ENCODE measurements at regions not wholly inside any gene's neighbourhood (a gene's known extent, or its start where the extent isn't known, plus 50 kb on each side); places are given as distances from the start of the nearest gene placed in this dataset.

DNA sequence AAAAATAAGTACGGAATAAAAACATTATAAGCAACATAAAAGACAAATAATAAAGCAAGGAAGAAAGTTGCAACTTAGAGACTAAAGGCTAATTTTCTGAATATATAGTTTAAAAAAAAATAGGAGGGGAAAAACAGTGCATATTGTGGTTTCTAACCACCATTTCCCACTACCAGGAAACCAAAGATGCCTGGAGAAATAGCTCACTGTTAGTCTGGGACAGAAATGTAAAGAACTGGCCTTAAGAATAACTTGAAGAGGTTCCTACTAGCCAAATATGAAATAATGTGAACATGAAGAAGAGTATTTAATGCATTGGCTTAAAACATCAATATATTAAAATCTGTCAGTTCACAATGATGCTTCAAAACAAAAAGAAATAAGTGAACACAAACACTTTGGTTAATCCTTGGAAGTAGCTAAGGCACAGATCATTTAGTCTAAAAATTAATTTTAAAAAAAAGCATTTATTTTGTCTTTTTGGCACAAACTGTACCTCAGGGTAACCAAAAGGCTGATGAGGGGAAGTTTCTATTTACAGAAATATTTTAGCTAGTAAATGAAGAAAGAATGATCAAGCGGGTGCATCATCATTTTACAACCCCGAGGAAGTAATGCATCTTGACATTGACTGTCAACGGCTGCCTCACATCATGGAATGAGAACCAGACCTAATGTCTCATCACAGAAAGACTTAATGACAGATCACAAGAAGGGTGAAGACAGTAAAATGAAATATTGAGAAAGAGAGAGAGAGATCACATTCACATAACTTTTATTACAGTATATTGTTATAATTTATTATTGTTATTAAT, 297.2 kb upstream of the LDB2 start:
- H3K4me3 ChIP-seq = no peak overlapping the region
- no peak overlapping the region for H3K27ac ChIP-seq
- WGBS, 4 donors = 77 to 84% (median 83%) methylated on average over 4 of the region's 4 CpGs
- TF ChIP-seq, protein P1, sequence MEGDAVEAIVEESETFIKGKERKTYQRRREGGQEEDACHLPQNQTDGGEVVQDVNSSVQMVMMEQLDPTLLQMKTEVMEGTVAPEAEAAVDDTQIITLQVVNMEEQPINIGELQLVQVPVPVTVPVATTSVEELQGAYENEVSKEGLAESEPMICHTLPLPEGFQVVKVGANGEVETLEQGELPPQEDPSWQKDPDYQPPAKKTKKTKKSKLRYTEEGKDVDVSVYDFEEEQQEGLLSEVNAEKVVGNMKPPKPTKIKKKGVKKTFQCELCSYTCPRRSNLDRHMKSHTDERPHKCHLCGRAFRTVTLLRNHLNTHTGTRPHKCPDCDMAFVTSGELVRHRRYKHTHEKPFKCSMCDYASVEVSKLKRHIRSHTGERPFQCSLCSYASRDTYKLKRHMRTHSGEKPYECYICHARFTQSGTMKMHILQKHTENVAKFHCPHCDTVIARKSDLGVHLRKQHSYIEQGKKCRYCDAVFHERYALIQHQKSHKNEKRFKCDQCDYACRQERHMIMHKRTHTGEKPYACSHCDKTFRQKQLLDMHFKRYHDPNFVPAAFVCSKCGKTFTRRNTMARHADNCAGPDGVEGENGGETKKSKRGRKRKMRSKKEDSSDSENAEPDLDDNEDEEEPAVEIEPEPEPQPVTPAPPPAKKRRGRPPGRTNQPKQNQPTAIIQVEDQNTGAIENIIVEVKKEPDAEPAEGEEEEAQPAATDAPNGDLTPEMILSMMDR (IDR thresholded peaks at IDR 0.05) = no peak
- no peak for TF ChIP-seq POLR2A (IDR thresholded peaks at IDR 0.05)
- no peaks in the 10 kb centered on the region for H3K27me3 ChIP-seq
- no peaks in the 10 kb centered on the region for H3K4me1 ChIP-seq (replicated peaks in 1 of 2)
- no peaks in the 10 kb centered on the region for H3K36me3 ChIP-seq (replicated peaks in 1 of 2)
- intact Hi-C loops (cut with DNase I) = no loop called here
- H3K9me3 ChIP-seq (replicated peaks in 1 of 3) = no peaks in the 10 kb centered on the region
- no peak for DNase-seq

DNA sequence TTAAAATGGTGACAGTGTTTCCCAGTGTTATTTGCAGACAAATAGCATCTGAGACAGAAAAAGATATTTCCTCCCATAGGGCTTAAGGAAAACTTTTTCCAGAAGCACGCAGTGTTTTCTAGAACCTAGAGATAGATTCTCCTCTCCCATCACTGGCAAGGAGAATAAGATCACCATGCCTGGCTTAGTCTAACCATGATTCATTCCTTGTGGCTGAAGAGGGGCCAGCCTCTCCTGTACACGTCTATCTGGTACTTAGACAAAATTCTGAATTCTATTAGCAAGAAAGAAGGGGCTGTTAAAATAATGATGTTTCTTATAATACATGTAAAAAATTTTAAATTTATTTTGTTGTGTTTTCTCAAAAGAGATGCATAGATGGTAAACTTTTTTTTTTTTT, 296.1 kb upstream of the LDB2 start:
- H3K4me1 ChIP-seq (replicated peaks in 1 of 2) = no peaks in the 10 kb centered on the region
- no peak for DNase-seq
- intact Hi-C loops (cut with DNase I) = no loop called here
- no peaks in the 10 kb centered on the region for H3K27me3 ChIP-seq
- no peak overlapping the region for H3K4me3 ChIP-seq
- H3K27ac ChIP-seq = no peak overlapping the region
- TF ChIP-seq, protein P1 (IDR thresholded peaks at IDR 0.05) = no peak
- TF ChIP-seq POLR2A (IDR thresholded peaks at IDR 0.05) = no peak
- H3K9me3 ChIP-seq (replicated peaks in 1 of 3) = no peaks in the 10 kb centered on the region
- H3K36me3 ChIP-seq (replicated peaks in 1 of 2) = no peaks in the 10 kb centered on the region
- WGBS, 4 donors = 42 to 79% (median 75%) methylated on average over 2 of the region's 2 CpGs

DNA sequence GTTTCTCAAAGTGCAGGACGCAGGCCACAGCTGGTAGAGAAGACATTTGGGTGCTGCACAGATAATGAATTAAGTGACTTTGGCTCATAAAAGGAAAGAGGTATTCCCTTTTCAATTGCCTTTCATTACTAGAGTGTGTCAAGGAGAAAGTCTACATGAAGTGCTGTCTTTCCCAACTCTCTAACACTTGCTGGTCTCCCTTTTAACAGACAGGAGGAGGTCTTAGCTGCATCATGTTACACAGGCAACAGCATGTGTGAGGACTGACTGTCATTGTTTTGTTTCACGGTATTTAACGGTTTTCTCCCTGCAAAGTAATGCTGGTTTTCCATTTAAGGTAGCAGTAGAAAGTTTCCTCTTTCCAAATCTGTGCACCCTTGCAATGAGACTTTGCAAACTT, 291.3 kb upstream of the LDB2 start:
- intact Hi-C loops (cut with DNase I) = no loop called here
- TF ChIP-seq, protein P1 (IDR thresholded peaks at IDR 0.05) = no peak
- TF ChIP-seq POLR2A (IDR thresholded peaks at IDR 0.05) = no peak
- no peak for DNase-seq
- WGBS, 4 donors = 73 to 86% (median 77%) methylated on average over 3 of the region's 3 CpGs
- H3K27ac ChIP-seq = no peak overlapping the region
- H3K4me1 ChIP-seq (replicated peaks in 1 of 2) = no peaks in the 10 kb centered on the region
- H3K9me3 ChIP-seq (replicated peaks in 1 of 3) = no peaks in the 10 kb centered on the region
- H3K27me3 ChIP-seq = no peaks in the 10 kb centered on the region
- H3K4me3 ChIP-seq = no peak overlapping the region
- no peaks in the 10 kb centered on the region for H3K36me3 ChIP-seq (replicated peaks in 1 of 2)

- Histone ChIP-seq H3K4me1 (replicated peaks in 1 of 2) (no peaks in the 10 kb centered on the region), H3K4me3 (no peak overlapping the region), H3K9me3 (replicated peaks in 1 of 3) (no peaks in the 10 kb centered on the region), H3K36me3 (replicated peaks in 1 of 2) (no peaks in the 10 kb centered on the region), H3K27me3 (no peaks in the 10 kb centered on the region), H3K27ac (no peak overlapping the region)
- TF ChIP-seq, protein P1 (IDR thresholded peaks at IDR 0.05) = no peak
- no peak for TF ChIP-seq POLR2A (IDR thresholded peaks at IDR 0.05)
- DNase-seq = no peak
- intact Hi-C loops (cut with DNase I) = no loop called here
- WGBS, 4 donors = 50 to 62% (median 55%) methylated on average over 4 of the region's 4 CpGs
These were observed 290.9 kb upstream of the LDB2 start for GRCh38 chr4:17189401-17189720.
